ENCODE measurements at regions not wholly inside any gene's neighbourhood (a gene's known extent, or its start where the extent isn't known, plus 50 kb on each side); places are given as distances from the start of the nearest gene placed in this dataset.

GRCh38 chr18:65587491-65587890, 163.3 kb upstream of the CDH7 start:
- TF ChIP-seq CTCF (IDR thresholded peaks at IDR 0.05) = no peak
- TF ChIP-seq POLR2AphosphoS5 (IDR thresholded peaks at IDR 0.05) = no peak
